Neural cell (in vitro differentiated cells): ENCODE measurements at regions not wholly inside any gene's neighbourhood (a gene's known extent, or its start where the extent isn't known, plus 50 kb on each side); places are given as distances from the start of the nearest gene placed in this dataset.

ENCODE experiments used
- CTCF ChIP-seq: fragments of 450-650 bp; IDR thresholded peaks from 2 replicates; pipeline ENCODE4 v1.5.1; 2014; ENCODE audit warnings: antibody characterized with exemption, mild to moderate bottlenecking, moderate library complexity; ENCODE audit not compliant: poor library complexity, severe bottlenecking
- EP300 ChIP-seq: fragments of 450-650 bp; conservative IDR thresholded peaks from 2 replicates; pipeline ENCODE4 v1.6.1; 2014; ENCODE audit warnings: antibody characterized with exemption, mild to moderate bottlenecking, moderate library complexity; ENCODE audit not compliant: poor library complexity, severe bottlenecking
- EZH2 ChIP-seq: fragments of 200-600, 300-800 bp; shearing (Covaris generic), sonication (generic); IDR thresholded peaks from 2 replicates; pipeline ENCODE4 v1.6.1; 2014; ENCODE audit warnings: antibody characterized with exemption, low read length, borderline replicate concordance, mild to moderate bottlenecking; ENCODE audit not compliant: insufficient read depth, poor library complexity, severe bottlenecking
- MXI1 ChIP-seq: fragments of 450-650 bp; conservative IDR thresholded peaks from 2 replicates; pipeline ENCODE4 v1.6.1; 2014; ENCODE audit warnings: antibody characterized with exemption, mild to moderate bottlenecking; ENCODE audit not compliant: poor library complexity, severe bottlenecking
- POLR2AphosphoS5 ChIP-seq: IDR thresholded peaks from 2 replicates; pipeline ENCODE4 v1.6.1; 2012
- RAD21 ChIP-seq: fragments of 450-650 bp; conservative IDR thresholded peaks from 2 replicates; pipeline ENCODE4 v1.6.1; 2014; ENCODE audit warnings: antibody characterized with exemption, mild to moderate bottlenecking, moderate library complexity
- REST ChIP-seq: IDR thresholded peaks from 2 replicates; pipeline ENCODE4 v1.6.1; 2012; ENCODE audit warnings: borderline replicate concordance
- SMC3 ChIP-seq: fragments of 450-650 bp; conservative IDR thresholded peaks from 2 replicates; pipeline ENCODE4 v1.6.1; 2014; ENCODE audit warnings: antibody characterized with exemption, mild to moderate bottlenecking, moderate library complexity; ENCODE audit not compliant: poor library complexity
- TAF1 ChIP-seq: IDR thresholded peaks from 2 replicates; pipeline ENCODE4 v1.6.1; 2012; ENCODE audit warnings: low read depth

GRCh38 chr22:44561139-44561840, 63.3 kb upstream of the RTL6 start:
- no peak for TF ChIP-seq CTCF
- TF ChIP-seq SMC3: no peak
- no peak for TF ChIP-seq EP300
- no peak for TF ChIP-seq EZH2
- TF ChIP-seq POLR2AphosphoS5: no peak
- no peak for TF ChIP-seq REST
- no peak for TF ChIP-seq MXI1
- TF ChIP-seq TAF1: no peak
- TF ChIP-seq RAD21: no peak
